SK-N-SH treated with all-trans-retinoic acid at 6 μM for 48 hours (cell line): ENCODE measurements at regions not wholly inside any gene's neighbourhood (a gene's known extent, or its start where the extent isn't known, plus 50 kb on each side); places are given as distances from the start of the nearest gene placed in this dataset.
"Not testable (repeated sequence)": the region's sequence is repeated elsewhere in the genome, so short reads cannot be mapped to it uniquely, and the experiment has no call there.

Source experiments
- ATAC-seq: fragments of 200-7000 bp; cut with Tn5 transposase; 3 replicates; pipeline ENCODE4 v1.9.1; 2020; ENCODE audit warnings: mild to moderate bottlenecking, moderate library complexity
- ARNTL ChIP-seq: fragments of 450-650 bp; formaldehyde crosslinking; IDR thresholded peaks from 2 replicates; pipeline ENCODE4 v1.5.0; 2020; ENCODE audit warnings: low read depth, mild to moderate bottlenecking, moderate library complexity, borderline replicate concordance
- BACH2 ChIP-seq: fragments of 250-450 bp; sonication (Bioruptor Pico); IDR thresholded peaks from 2 replicates; pipeline ENCODE4 v1.9.0; 2021; ENCODE audit warnings: mild to moderate bottlenecking, borderline replicate concordance
- CREB5 ChIP-seq: fragments of 250-450 bp; sonication (Bioruptor Pico); IDR thresholded peaks from 2 replicates; pipeline ENCODE4 v1.5.1; 2020; ENCODE audit warnings: low read depth, mild to moderate bottlenecking, moderate library complexity
- CSDC2 ChIP-seq: fragments of 250-450 bp; sonication (Bioruptor Pico); IDR thresholded peaks from 2 replicates; pipeline ENCODE4 v1.5.0; 2020; ENCODE audit warnings: mild to moderate bottlenecking, moderate library complexity
- ESRRG ChIP-seq: fragments of 250-450 bp; sonication (Bioruptor Pico); IDR thresholded peaks from 2 replicates; pipeline ENCODE4 v1.6.1; 2021; ENCODE audit warnings: mild to moderate bottlenecking
- ISL1 ChIP-seq: fragments of 250-450 bp; sonication (Bioruptor Pico); IDR thresholded peaks from 2 replicates; pipeline ENCODE4 v2.1.2; 2022; ENCODE audit warnings: mild to moderate bottlenecking, moderate library complexity
- OSR1 ChIP-seq: fragments of 250-450 bp; sonication (Bioruptor Pico); IDR thresholded peaks from 2 replicates; pipeline ENCODE4 v1.8.0; 2022; ENCODE audit warnings: moderate library complexity, mild to moderate bottlenecking, inconsistent platforms
- PATZ1 ChIP-seq: fragments of 250-450 bp; sonication (Bioruptor Pico); IDR thresholded peaks from 2 replicates; pipeline ENCODE4 v1.8.0; 2020; ENCODE audit warnings: mild to moderate bottlenecking, moderate library complexity, borderline replicate concordance
- PPARA ChIP-seq: fragments of 250-450 bp; sonication (Bioruptor Pico); IDR thresholded peaks from 2 replicates; pipeline ENCODE4 v1.5.0; 2020; ENCODE audit warnings: mild to moderate bottlenecking, borderline replicate concordance
- RARB ChIP-seq: fragments of 250-450 bp; sonication (Bioruptor Pico); IDR thresholded peaks from 2 replicates; pipeline ENCODE4 v1.8.0; 2021; ENCODE audit warnings: mild to moderate bottlenecking, moderate library complexity
- SNAI2 ChIP-seq: fragments of 250-450 bp; sonication (Bioruptor Pico); IDR thresholded peaks from 2 replicates; pipeline ENCODE4 v1.5.0; 2020; ENCODE audit warnings: mild to moderate bottlenecking, moderate library complexity
- TCF4 ChIP-seq: fragments of 250-450 bp; sonication (Bioruptor Pico); IDR thresholded peaks from 2 replicates; pipeline ENCODE4 v1.8.0; 2021; ENCODE audit warnings: mild to moderate bottlenecking, moderate library complexity, borderline replicate concordance
- TSHZ2 ChIP-seq: fragments of 250-450 bp; sonication (Bioruptor Pico); IDR thresholded peaks from 2 replicates; pipeline ENCODE4 v1.5.0; 2020; ENCODE audit warnings: mild to moderate bottlenecking, moderate library complexity
- ZC3H10 ChIP-seq: fragments of 250-450 bp; sonication (Bioruptor Pico); IDR thresholded peaks from 2 replicates; pipeline ENCODE4 v1.5.1; 2021; ENCODE audit warnings: mild to moderate bottlenecking, moderate library complexity
- ZFP3 ChIP-seq: fragments of 250-450 bp; sonication (Bioruptor Pico); IDR thresholded peaks from 2 replicates; pipeline ENCODE4 v1.5.0; 2020; ENCODE audit warnings: mild to moderate bottlenecking, moderate library complexity
- ZFP30 ChIP-seq: fragments of 450-650 bp; formaldehyde crosslinking; IDR thresholded peaks from 2 replicates; pipeline ENCODE4 v1.5.0; 2022; ENCODE audit warnings: mild to moderate bottlenecking, moderate library complexity
- ZNF565 ChIP-seq: fragments of 450-650 bp; formaldehyde crosslinking; conservative IDR thresholded peaks from 2 replicates; pipeline ENCODE4 v1.5.0; 2020; ENCODE audit warnings: low read depth, mild to moderate bottlenecking, moderate library complexity
- ZNF70 ChIP-seq: fragments of 450-650 bp; formaldehyde crosslinking; IDR thresholded peaks from 2 replicates; pipeline ENCODE4 v1.5.0; 2020; ENCODE audit warnings: mild to moderate bottlenecking, moderate library complexity
- ZNF8 ChIP-seq: fragments of 450-650 bp; formaldehyde crosslinking; IDR thresholded peaks from 2 replicates; pipeline ENCODE4 v1.5.0; 2020; ENCODE audit warnings: mild to moderate bottlenecking, moderate library complexity
- TF ChIP-seq, protein P1 (sequence below): fragments of 250-450 bp; sonication (Bioruptor Pico); IDR thresholded peaks from 2 replicates; pipeline ENCODE4 v1.5.1; 2021; ENCODE audit warnings: mild to moderate bottlenecking, moderate library complexity
- TF ChIP-seq, protein P2 (sequence below): fragments of 250-450 bp; sonication (Bioruptor Pico); IDR thresholded peaks from 2 replicates; pipeline ENCODE4 v1.8.0; 2021; ENCODE audit warnings: low read depth, mild to moderate bottlenecking, moderate library complexity, borderline replicate concordance

DNA sequence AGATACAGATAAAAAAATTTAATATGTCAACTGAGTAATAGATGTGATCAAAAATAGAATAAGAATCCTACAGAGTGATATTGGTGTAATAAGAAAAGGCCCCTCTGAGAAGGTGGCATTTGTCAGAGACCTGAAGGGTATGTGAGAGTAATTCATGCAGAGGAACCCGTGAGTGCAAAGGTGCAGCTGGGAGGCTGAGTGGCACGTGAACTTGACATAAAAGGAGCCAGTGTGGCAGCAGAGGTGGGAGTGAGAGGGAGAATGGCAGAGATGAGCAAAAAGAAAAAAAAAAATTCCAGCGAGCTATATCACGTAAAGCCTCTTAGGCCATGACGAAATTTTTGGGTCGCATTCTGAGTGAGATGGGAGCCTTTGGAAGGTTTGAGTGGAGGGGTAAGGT, 588.9 kb downstream of the KCTD12 start:
- ATAC-seq: no peak
- TF ChIP-seq, protein P1, sequence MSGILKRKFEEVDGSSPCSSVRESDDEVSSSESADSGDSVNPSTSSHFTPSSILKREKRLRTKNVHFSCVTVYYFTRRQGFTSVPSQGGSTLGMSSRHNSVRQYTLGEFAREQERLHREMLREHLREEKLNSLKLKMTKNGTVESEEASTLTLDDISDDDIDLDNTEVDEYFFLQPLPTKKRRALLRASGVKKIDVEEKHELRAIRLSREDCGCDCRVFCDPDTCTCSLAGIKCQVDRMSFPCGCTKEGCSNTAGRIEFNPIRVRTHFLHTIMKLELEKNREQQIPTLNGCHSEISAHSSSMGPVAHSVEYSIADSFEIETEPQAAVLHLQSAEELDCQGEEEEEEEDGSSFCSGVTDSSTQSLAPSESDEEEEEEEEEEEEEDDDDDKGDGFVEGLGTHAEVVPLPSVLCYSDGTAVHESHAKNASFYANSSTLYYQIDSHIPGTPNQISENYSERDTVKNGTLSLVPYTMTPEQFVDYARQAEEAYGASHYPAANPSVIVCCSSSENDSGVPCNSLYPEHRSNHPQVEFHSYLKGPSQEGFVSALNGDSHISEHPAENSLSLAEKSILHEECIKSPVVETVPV (CRISPR knock-in tag): no peak
- TF ChIP-seq, protein P2, sequence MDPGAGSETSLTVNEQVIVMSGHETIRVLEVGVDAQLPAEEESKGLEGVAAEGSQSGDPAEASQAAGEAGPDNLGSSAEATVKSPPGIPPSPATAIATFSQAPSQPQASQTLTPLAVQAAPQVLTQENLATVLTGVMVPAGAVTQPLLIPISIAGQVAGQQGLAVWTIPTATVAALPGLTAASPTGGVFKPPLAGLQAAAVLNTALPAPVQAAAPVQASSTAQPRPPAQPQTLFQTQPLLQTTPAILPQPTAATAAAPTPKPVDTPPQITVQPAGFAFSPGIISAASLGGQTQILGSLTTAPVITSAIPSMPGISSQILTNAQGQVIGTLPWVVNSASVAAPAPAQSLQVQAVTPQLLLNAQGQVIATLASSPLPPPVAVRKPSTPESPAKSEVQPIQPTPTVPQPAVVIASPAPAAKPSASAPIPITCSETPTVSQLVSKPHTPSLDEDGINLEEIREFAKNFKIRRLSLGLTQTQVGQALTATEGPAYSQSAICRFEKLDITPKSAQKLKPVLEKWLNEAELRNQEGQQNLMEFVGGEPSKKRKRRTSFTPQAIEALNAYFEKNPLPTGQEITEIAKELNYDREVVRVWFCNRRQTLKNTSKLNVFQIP (CRISPR knock-in tag): no peak
- TF ChIP-seq BACH2 (CRISPR knock-in tag) (no peak), SNAI2 (no peak), ZNF70 (no peak), TSHZ2 (CRISPR knock-in tag) (no peak), CSDC2 (CRISPR knock-in tag) (no peak)

GRCh38 chr13:76296751-76297150, 589.5 kb downstream of the KCTD12 start:
- no peak for ATAC-seq
- no peak for TF ChIP-seq ZFP30 (CRISPR knock-in tag)

DNA sequence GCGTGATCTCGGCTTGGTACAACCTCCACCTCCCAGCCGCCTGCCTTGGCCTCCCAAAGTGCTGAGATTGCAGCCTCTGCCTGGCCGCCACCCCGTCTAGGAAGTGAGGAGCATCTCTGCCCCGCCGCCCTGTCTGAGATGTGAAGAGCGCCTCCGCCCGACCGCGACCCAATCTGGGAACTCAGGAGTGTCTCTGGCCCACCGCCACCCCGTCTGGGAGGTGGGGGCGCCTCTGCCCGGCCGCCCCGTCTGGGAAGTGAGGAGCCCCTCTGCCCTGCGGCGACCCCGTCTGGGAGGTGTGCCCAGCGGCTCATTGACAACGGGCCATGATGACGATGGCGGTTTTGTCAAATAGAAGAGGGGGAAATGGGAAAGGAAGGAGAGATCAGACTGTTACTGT, 591.2 kb downstream of the KCTD12 start:
- ATAC-seq: not testable (repeated sequence)

DNA sequence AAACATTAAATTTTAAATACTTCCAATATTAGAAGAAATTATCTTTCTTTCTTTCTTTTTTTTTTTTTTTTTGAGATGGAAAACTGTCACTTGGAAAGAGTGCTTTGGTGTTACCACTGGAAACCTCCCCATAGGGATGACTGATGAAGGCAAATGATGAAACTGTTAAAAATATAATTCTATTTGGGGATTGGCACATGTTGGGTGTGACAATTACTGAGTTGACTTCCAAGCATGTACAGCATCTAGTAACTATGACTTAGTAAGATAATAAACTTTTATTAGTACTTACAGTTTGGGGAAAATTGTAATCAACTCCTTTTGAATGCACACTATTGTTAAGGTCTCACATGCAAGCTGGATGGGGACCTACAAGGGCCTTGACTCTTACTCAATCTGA, 592.5 kb downstream of the KCTD12 start:
- no peak for ATAC-seq
- TF ChIP-seq ARNTL (no peak), ZNF8 (CRISPR knock-in tag) (no peak), RARB (CRISPR knock-in tag) (no peak), ISL1 (no peak), ZFP30 (CRISPR knock-in tag) (no peak), ESRRG (CRISPR knock-in tag) (no peak), PPARA (CRISPR knock-in tag) (no peak), CSDC2 (CRISPR knock-in tag) (no peak)

GRCh38 chr13:76293346-76293745, 592.9 kb downstream of the KCTD12 start:
- no peak for ATAC-seq
- TF ChIP-seq TSHZ2 (CRISPR knock-in tag) (no peak), ZC3H10 (no peak), RARB (CRISPR knock-in tag) (no peak), SNAI2 (no peak), CREB5 (CRISPR knock-in tag) (no peak), TCF4 (no peak), OSR1 (CRISPR knock-in tag) (no peak), ISL1 (no peak), BACH2 (CRISPR knock-in tag) (no peak), ZFP3 (no peak), ZFP30 (CRISPR knock-in tag) (no peak), ESRRG (CRISPR knock-in tag) (no peak), ZNF565 (CRISPR knock-in tag) (no peak), PPARA (CRISPR knock-in tag) (no peak), PATZ1 (no peak), ARNTL (no peak), CSDC2 (CRISPR knock-in tag) (no peak), ZNF70 (no peak)
- TF ChIP-seq, protein P1 (CRISPR knock-in tag): no peak
